Gastroesophageal sphincter (tissue), 4 donors: ENCODE measurements at regions not wholly inside any gene's neighbourhood (a gene's known extent, or its start where the extent isn't known, plus 50 kb on each side); places are given as distances from the start of the nearest gene placed in this dataset.

Source experiments
- ATAC-seq: fragments of 150-250 bp; one replicate; pipeline ENCODE4 v1.9.1; 2016; ENCODE audit warnings: mild to moderate bottlenecking, moderate library complexity
- H3K27ac ChIP-seq, 4 donors: fragments of 200-600 bp; sonication (generic) in 3 of 4; 1 replicate in 3 of 4; 2 replicates in 1 of 4; pipeline ENCODE4 v1.5.1; 2016 to 2019
- H3K27me3 ChIP-seq: fragments of 200-600 bp; sonication (generic); one replicate; pipeline ENCODE4 v1.5.1; 2019
- H3K36me3 ChIP-seq, 2 donors: fragments of 200-600 bp; sonication (generic); one replicate each; pipeline ENCODE4 v1.5.1; 2019; ENCODE audit warnings: control low read depth in 1 of 2
- H3K4me1 ChIP-seq, 3 donors: fragments of 200-600 bp; sonication (generic); 1 replicate in 2 of 3; 2 replicates in 1 of 3; pipeline ENCODE4 v1.5.1; 2016 to 2019; ENCODE audit warnings: control low read depth in 2 of 3
- H3K4me3 ChIP-seq, 2 donors: fragments of 200-600 bp; sonication (generic); one replicate each; pipeline ENCODE4 v1.5.1; 2019; ENCODE audit warnings: mild to moderate bottlenecking in 1 of 2, moderate library complexity in 1 of 2
- H3K9me3 ChIP-seq, 3 donors: fragments of 200-600 bp; sonication (generic); one replicate each; pipeline ENCODE4 v1.5.1; 2017 to 2019; ENCODE audit warnings: control low read depth in 2 of 3
- EP300 ChIP-seq: sonication (generic); formaldehyde crosslinking; IDR thresholded peaks from one replicate; pipeline ENCODE4 v1.6.1; 2017; ENCODE audit warnings: antibody characterized with exemption, mild to moderate bottlenecking
- POLR2A ChIP-seq, 2 donors: fragments of 450-650 bp; IDR thresholded peaks; one replicate each; pipeline ENCODE4 v1.6.1; 2017; ENCODE audit warnings: antibody characterized with exemption in 2 of 2, mild to moderate bottlenecking in 2 of 2, moderate library complexity in 1 of 2
- POLR2AphosphoS5 ChIP-seq: sonication (generic); formaldehyde crosslinking; IDR thresholded peaks from one replicate; pipeline ENCODE4 v1.6.1; 2017; ENCODE audit warnings: antibody characterized with exemption
- WGBS, 2 donors: methylation state at CpG; one replicate each; pipeline ENCODE4 v1.1.5; 2018; ENCODE audit warnings: low coverage in 1 of 2; 5-methylcytosine and 5-hydroxymethylcytosine counted together
- TF ChIP-seq, protein P1 (sequence below), 4 experiments: fragments of 200-600 bp in 2 of 4; fragments of 450-650 bp in 2 of 4; sonication (generic) in 1 of 4; IDR thresholded peaks; one replicate each; pipeline ENCODE4 v1.5.1; 2017 to 2019; ENCODE audit warnings: antibody characterized with exemption in 4 of 4, mild to moderate bottlenecking in 2 of 4, moderate library complexity in 2 of 4

DNA sequence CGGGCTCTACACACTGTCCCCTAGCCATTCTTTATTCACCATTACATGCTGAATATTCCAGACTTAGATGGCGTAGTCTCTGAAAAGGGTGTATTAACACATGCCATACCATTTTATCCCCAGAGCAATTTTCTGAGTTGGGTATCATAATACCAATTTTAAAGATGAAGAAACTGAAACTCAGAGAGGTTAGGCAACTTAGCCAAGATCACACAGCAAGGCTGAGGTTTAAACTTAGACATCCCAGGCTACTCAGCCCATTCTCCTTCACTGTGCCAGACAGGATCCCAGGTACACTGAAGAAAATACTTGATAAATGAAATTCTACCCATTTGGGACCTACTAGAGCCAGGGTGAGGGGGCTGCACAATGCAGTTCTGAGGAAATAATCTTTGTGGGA is 67.4 kb upstream of the ARHGAP36 start:
- 80% methylated on average over 2 of the region's 2 CpGs; no CpG with 5 or more reads in 1 of the 2 donors for WGBS, 2 donors

DNA sequence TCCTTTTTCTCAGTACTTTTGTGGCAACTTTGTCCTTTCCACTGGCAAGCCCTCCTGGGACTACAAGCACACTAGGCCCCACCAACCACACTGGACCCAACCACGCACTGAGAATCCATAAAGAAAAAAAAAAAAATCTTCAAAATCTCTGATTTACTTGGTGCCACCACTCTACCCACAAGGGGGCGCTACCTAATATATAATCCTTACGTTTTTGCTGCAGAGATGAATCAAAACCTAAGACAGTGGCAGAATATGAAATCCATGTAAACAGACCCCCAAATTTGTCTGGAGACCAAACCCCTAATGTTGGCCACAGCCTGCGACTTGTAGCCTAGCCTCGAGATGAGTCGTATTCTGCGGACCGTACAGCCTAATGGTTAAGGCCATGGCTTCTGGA is 63.5 kb upstream of the ARHGAP36 start:
- H3K4me3 ChIP-seq = no peak overlapping the region
- H3K4me1 ChIP-seq = no peaks in the 10 kb centered on the region
- H3K27ac ChIP-seq = no peak overlapping the region
- WGBS, 2 donors = 8 to 31% methylated on average over 2 to 4 of the region's 8 CpGs
- no peaks in the 10 kb centered on the region for H3K27me3 ChIP-seq
- H3K36me3 ChIP-seq = no peaks in the 10 kb centered on the region
- no peak for TF ChIP-seq POLR2AphosphoS5
- TF ChIP-seq, protein P1, sequence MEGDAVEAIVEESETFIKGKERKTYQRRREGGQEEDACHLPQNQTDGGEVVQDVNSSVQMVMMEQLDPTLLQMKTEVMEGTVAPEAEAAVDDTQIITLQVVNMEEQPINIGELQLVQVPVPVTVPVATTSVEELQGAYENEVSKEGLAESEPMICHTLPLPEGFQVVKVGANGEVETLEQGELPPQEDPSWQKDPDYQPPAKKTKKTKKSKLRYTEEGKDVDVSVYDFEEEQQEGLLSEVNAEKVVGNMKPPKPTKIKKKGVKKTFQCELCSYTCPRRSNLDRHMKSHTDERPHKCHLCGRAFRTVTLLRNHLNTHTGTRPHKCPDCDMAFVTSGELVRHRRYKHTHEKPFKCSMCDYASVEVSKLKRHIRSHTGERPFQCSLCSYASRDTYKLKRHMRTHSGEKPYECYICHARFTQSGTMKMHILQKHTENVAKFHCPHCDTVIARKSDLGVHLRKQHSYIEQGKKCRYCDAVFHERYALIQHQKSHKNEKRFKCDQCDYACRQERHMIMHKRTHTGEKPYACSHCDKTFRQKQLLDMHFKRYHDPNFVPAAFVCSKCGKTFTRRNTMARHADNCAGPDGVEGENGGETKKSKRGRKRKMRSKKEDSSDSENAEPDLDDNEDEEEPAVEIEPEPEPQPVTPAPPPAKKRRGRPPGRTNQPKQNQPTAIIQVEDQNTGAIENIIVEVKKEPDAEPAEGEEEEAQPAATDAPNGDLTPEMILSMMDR (IDR thresholded peaks at IDR 0.05) = peak in 1 of 4 experiments; percentile 48
- TF ChIP-seq EP300 = no peak
- H3K9me3 ChIP-seq = no peaks in the 10 kb centered on the region
- ATAC-seq = no peak

More for the DNA sequence above, 67.4 kb upstream of the ARHGAP36 start:
- TF ChIP-seq EP300 (no peak), POLR2A (IDR thresholded peaks at IDR 0.05) (no peak), POLR2AphosphoS5 (no peak)
- TF ChIP-seq, protein P1 (IDR thresholded peaks at IDR 0.05) = no peak
- no peaks in the 10 kb centered on the region for H3K36me3 ChIP-seq
- no peak for ATAC-seq
- no peaks in the 10 kb centered on the region for H3K27me3 ChIP-seq
- H3K4me1 ChIP-seq = no peaks in the 10 kb centered on the region
- no peak overlapping the region for H3K27ac ChIP-seq
- H3K9me3 ChIP-seq = no peaks in the 10 kb centered on the region
- H3K4me3 ChIP-seq = no peak overlapping the region

DNA sequence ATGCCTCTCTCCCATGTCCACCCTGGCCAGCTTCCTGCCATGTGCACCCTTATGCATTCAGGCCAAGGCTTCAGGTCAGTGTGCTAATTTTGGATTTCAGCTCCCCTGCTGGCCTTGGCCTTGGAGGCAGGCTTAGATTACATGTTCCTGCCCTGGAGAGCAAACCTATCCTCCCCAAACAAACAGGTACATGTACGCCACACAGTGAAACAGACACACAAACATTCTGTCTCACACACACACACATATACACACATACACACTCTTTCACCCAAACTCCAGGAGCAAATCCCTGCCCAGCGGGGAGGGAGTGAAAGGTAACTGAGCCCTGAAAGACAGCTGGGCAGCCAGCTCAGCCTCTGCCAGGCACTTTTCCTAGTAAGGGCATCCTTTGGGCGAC is 62.7 kb upstream of the ARHGAP36 start:
- 93% methylated on average over 2 of the region's 3 CpGs; no CpG with 5 or more reads in 1 of the 2 donors for WGBS, 2 donors
- Histone ChIP-seq H3K27me3 (no peaks in the 10 kb centered on the region), H3K4me1 (no peaks in the 10 kb centered on the region), H3K9me3 (no peaks in the 10 kb centered on the region), H3K4me3 (no peak overlapping the region), H3K36me3 (no peaks in the 10 kb centered on the region), H3K27ac (no peak overlapping the region)
- ATAC-seq = no peak
- TF ChIP-seq POLR2AphosphoS5 = no peak

DNA sequence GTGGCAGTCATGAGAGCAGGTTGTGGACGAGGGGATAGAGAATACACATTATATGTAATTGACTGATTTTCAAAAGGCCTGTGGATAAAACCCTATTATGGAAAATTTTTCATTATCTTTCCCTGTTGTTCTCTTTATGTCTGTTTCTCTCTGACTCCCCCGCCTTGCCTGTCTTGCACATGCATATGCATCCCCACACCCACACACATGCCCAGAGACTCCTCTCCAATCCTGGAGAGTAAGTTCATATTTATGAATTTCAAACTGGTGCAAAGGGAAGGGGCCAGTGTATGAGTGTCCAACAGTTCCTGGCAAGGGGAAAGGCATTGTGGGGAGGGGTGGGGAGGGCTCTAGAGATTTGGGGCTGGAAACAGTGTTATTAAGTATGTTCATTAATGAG is 60.8 kb upstream of the ARHGAP36 start:
- Histone ChIP-seq H3K4me1 (no peaks in the 10 kb centered on the region), H3K27me3 (no peaks in the 10 kb centered on the region), H3K36me3 (no peaks in the 10 kb centered on the region), H3K9me3 (no peaks in the 10 kb centered on the region), H3K27ac (no peak overlapping the region), H3K4me3 (no peak overlapping the region)
- TF ChIP-seq POLR2AphosphoS5 (no peak), EP300 (no peak), POLR2A (IDR thresholded peaks at IDR 0.05) (no peak)
- TF ChIP-seq, protein P1 (IDR thresholded peaks at IDR 0.05) = no peak
- no peak for ATAC-seq
- WGBS, 2 donors = 40 to 63% methylated on average over 1 to 2 of the region's 2 CpGs

DNA sequence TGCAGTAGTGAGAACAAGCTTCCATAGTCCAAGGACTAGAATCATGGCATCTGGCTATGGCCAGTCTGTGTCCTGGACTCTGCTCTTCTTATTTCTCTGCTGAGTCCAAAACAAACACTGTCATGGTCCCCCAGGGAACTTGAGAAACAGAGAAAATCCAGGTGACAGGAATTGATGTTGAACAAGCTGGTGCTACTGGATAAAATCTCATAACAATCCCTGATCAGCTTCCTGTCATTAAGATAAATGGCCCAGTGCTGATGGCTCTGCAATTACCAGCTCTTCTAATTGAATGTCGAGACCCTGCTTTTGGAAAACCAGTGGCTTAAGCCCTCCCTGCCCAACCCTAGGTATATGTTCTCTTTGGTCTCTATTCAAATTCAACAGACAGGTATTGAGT is 58.8 kb upstream of the ARHGAP36 start:
- Histone ChIP-seq H3K9me3 (no peaks in the 10 kb centered on the region), H3K4me3 (no peak overlapping the region), H3K4me1 (no peaks in the 10 kb centered on the region), H3K27me3 (no peaks in the 10 kb centered on the region), H3K27ac (no peak overlapping the region), H3K36me3 (no peaks in the 10 kb centered on the region)
- WGBS, 2 donors = 71% methylated on average over 1 of the region's 1 CpG; no CpG with 5 or more reads in 1 of the 2 donors
- TF ChIP-seq EP300 (no peak), POLR2AphosphoS5 (no peak), POLR2A (IDR thresholded peaks at IDR 0.05) (no peak)
- TF ChIP-seq, protein P1 (IDR thresholded peaks at IDR 0.05) = no peak
- ATAC-seq = no peak
